ENCODE measurements at regions not wholly inside any gene's neighbourhood (a gene's known extent, or its start where the extent isn't known, plus 50 kb on each side); places are given as distances from the start of the nearest gene placed in this dataset.

- TF ChIP-seq, protein P1, sequence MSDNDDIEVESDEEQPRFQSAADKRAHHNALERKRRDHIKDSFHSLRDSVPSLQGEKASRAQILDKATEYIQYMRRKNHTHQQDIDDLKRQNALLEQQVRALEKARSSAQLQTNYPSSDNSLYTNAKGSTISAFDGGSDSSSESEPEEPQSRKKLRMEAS (IDR thresholded peaks at IDR 0.05; ENCODE audit: low read depth) = no peak
- TF ChIP-seq POLR2AphosphoS5 (IDR thresholded peaks at IDR 0.05; ENCODE audit: low read depth, low read length) = no peak
- no peak for TF ChIP-seq IRF3 (IDR thresholded peaks at IDR 0.05; ENCODE audit: low read depth, low read length)
- TF ChIP-seq RFX5 (IDR thresholded peaks at IDR 0.05; ENCODE audit: low read length) = no peak
- no peak for TF ChIP-seq SIN3A (IDR thresholded peaks at IDR 0.05; ENCODE audit: borderline replicate concordance, low read depth, low read length)
- no peak for TF ChIP-seq MXI1 (IDR thresholded peaks at IDR 0.05; ENCODE audit: low read depth, low read length)
- H3K36me3 ChIP-seq (replicated peaks in 1 of 2; ENCODE audit: control insufficient read depth in 1 of 2, insufficient read depth in 2 of 2, low read length in 1 of 2) = no peaks in the 10 kb centered on the region
- ChIA-PET POLR2A (no interaction called here), CTCF (no interaction called here)
- no peak overlapping the region for H2AFZ ChIP-seq (ENCODE audit: low read depth)
- no peaks in the 10 kb centered on the region for H3K79me2 ChIP-seq (ENCODE audit: insufficient read depth)
- no peak overlapping the region for H3K4me2 ChIP-seq
- no peak overlapping the region for H3K4me3 ChIP-seq (ENCODE audit: low read depth in 2 of 2, low read length in 1 of 2)
- DNase-seq = no peak
- peaks cover 0 to 1% of the 10 kb centered on the region in 2 experiments; a peak in 1 of 4 replicates for H3K4me1 ChIP-seq (ENCODE audit: control insufficient read depth in 1 of 2, insufficient read depth in 2 of 2, low read depth in 1 of 2, low read length in 1 of 2)
- H3K9ac ChIP-seq = no peak overlapping the region
- H3K27me3 ChIP-seq (ENCODE audit: insufficient read depth) = no peaks in the 10 kb centered on the region
- no peaks in the 10 kb centered on the region for H3F3A ChIP-seq (replicated peaks; ENCODE audit: insufficient read depth)
- no peaks in the 10 kb centered on the region for H4K20me1 ChIP-seq (ENCODE audit: insufficient read depth)
- no peaks in the 10 kb centered on the region for H3K9me3 ChIP-seq
- H3K27ac ChIP-seq (ENCODE audit: low read depth in 2 of 2, low read length in 1 of 2) = no peak overlapping the region
- H3K9me2 ChIP-seq = no peaks in the 10 kb centered on the region
Measured at GRCh38 chr4:100827756-100828155, 309.9 kb upstream of the EMCN start.

- Histone ChIP-seq H3K36me3 (replicated peaks in 1 of 2; ENCODE audit: control insufficient read depth in 1 of 2, insufficient read depth in 2 of 2, low read length in 1 of 2) (no peaks in the 10 kb centered on the region), H3K4me2 (no peak overlapping the region), H3K9me2 (no peaks in the 10 kb centered on the region), H3K4me1 (ENCODE audit: control insufficient read depth in 1 of 2, insufficient read depth in 2 of 2, low read depth in 1 of 2, low read length in 1 of 2) (peaks cover 0 to 4% of the 10 kb centered on the region in 2 experiments; a peak in 1 of 4 replicates), H2AFZ (ENCODE audit: low read depth) (no peak overlapping the region), H3K4me3 (ENCODE audit: low read depth in 2 of 2, low read length in 1 of 2) (no peak overlapping the region), H3K27ac (ENCODE audit: low read depth in 2 of 2, low read length in 1 of 2) (no peak overlapping the region), H3K79me2 (ENCODE audit: insufficient read depth) (no peaks in the 10 kb centered on the region), H3K9me3 (no peaks in the 10 kb centered on the region), H3K27me3 (ENCODE audit: insufficient read depth) (no peaks in the 10 kb centered on the region), H3F3A (replicated peaks; ENCODE audit: insufficient read depth) (no peaks in the 10 kb centered on the region), H3K9ac (no peak overlapping the region), H4K20me1 (ENCODE audit: insufficient read depth) (no peaks in the 10 kb centered on the region)
- ChIA-PET CTCF (no interaction called here), POLR2A (no interaction called here)
- no peak for TF ChIP-seq POLR2AphosphoS5 (IDR thresholded peaks at IDR 0.05; ENCODE audit: low read depth, low read length)
- 62% methylated on average over 6 of the region's 7 CpGs for WGBS (ENCODE audit: low lambda C conversion rate)
- no peak for DNase-seq
Measured at GRCh38 chr4:100826808-100827548, 309.2 kb upstream of the EMCN start.

- Histone ChIP-seq H2AFZ (ENCODE audit: low read depth) (no peak overlapping the region), H3K27ac (ENCODE audit: low read depth in 2 of 2, low read length in 1 of 2) (no peak overlapping the region), H4K20me1 (ENCODE audit: insufficient read depth) (no peaks in the 10 kb centered on the region), H3K4me3 (ENCODE audit: low read depth in 2 of 2, low read length in 1 of 2) (no peak overlapping the region), H3K9ac (no peak overlapping the region), H3K79me2 (ENCODE audit: insufficient read depth) (no peaks in the 10 kb centered on the region), H3K4me2 (no peak overlapping the region), H3K9me3 (no peaks in the 10 kb centered on the region), H3K4me1 (ENCODE audit: control insufficient read depth in 1 of 2, insufficient read depth in 2 of 2, low read depth in 1 of 2, low read length in 1 of 2) (0 out of 4 replicates have a peak, but pooled peaks cover 0 to 4% of the 10 kb centered on the region in 2 experiments), H3K27me3 (ENCODE audit: insufficient read depth) (no peaks in the 10 kb centered on the region), H3K9me2 (no peaks in the 10 kb centered on the region), H3F3A (replicated peaks; ENCODE audit: insufficient read depth) (no peaks in the 10 kb centered on the region), H3K36me3 (replicated peaks in 1 of 2; ENCODE audit: control insufficient read depth in 1 of 2, insufficient read depth in 2 of 2, low read length in 1 of 2) (no peaks in the 10 kb centered on the region)
- CTCF ChIA-PET = no interaction called here
- TF ChIP-seq EP300 (IDR thresholded peaks at IDR 0.05; ENCODE audit: borderline replicate concordance in 1 of 2, low read depth in 1 of 2, low read length in 1 of 2) (no peak), RFX5 (IDR thresholded peaks at IDR 0.05; ENCODE audit: low read length) (no peak), REST (IDR thresholded peaks at IDR 0.05; ENCODE audit: low read depth, low read length) (no peak), MXI1 (IDR thresholded peaks at IDR 0.05; ENCODE audit: low read depth, low read length) (no peak)
- DNase-seq = no peak
- POLR2A ChIA-PET = no interaction called here
Measured at GRCh38 chr4:100826067-100826466, 308.2 kb upstream of the EMCN start.

All from SK-N-SH (cell line).